HG03565 (cell line): ENCODE measurements at regions not wholly inside any gene's neighbourhood (a gene's known extent, or its start where the extent isn't known, plus 50 kb on each side); places are given as distances from the start of the nearest gene placed in this dataset.
"Not testable (repeated sequence)": the region's sequence is repeated elsewhere in the genome, so short reads cannot be mapped to it uniquely, and the experiment has no call there.

Experiments
- ATAC-seq: cut with Tn5 transposase; IDR thresholded peaks from one replicate; pipeline ENCODE4 v1.9.1; 2021; ENCODE audit warnings: mild to moderate bottlenecking, moderate library complexity; ENCODE audit not compliant: unreplicated experiment

GRCh38 chr2:122255924-122256323 is 500.5 kb downstream of the TSN start:
- no peak for ATAC-seq

- no peak for ATAC-seq
Observed at GRCh38 chr2:122261911-122262310, 506.5 kb downstream of the TSN start.

GRCh38 chr2:122263746-122264145 is 508.3 kb downstream of the TSN start:
- no peak for ATAC-seq

- no peak for ATAC-seq
Observed at GRCh38 chr2:122266636-122267035, 511.2 kb downstream of the TSN start.

- ATAC-seq: no peak
Observed at GRCh38 chr2:122267947-122268346, 512.5 kb downstream of the TSN start.

- ATAC-seq: no peak
Observed at GRCh38 chr2:122273785-122274419, 518.5 kb downstream of the TSN start.

- ATAC-seq: no peak
Observed at GRCh38 chr2:122277956-122278355, 522.5 kb downstream of the TSN start.

GRCh38 chr2:122300758-122301157 is 545.3 kb downstream of the TSN start:
- no peak for ATAC-seq

- ATAC-seq: no peak
Observed at GRCh38 chr2:122307763-122308162, 552.3 kb downstream of the TSN start.

GRCh38 chr2:122315306-122315705 is 559.9 kb downstream of the TSN start:
- no peak for ATAC-seq

- no peak for ATAC-seq
Observed at GRCh38 chr2:122319539-122320132, 564.2 kb downstream of the TSN start.

GRCh38 chr2:122322815-122323214 is 567.4 kb downstream of the TSN start:
- ATAC-seq: no peak

GRCh38 chr2:122323927-122324326 is 568.5 kb downstream of the TSN start:
- no peak for ATAC-seq

- ATAC-seq: no peak
Observed at GRCh38 chr2:122326471-122326870, 571.0 kb downstream of the TSN start.

- no peak for ATAC-seq
Observed at GRCh38 chr2:122328816-122329215, 573.4 kb downstream of the TSN start.

GRCh38 chr2:122329278-122329677 is 573.8 kb downstream of the TSN start:
- no peak for ATAC-seq

- ATAC-seq: no peak
Observed at GRCh38 chr2:122333932-122334331, 578.5 kb downstream of the TSN start.

GRCh38 chr2:122338000-122338399 is 582.5 kb downstream of the TSN start:
- ATAC-seq: no peak

- ATAC-seq: peak; percentile 95
Observed at GRCh38 chr2:122340246-122340645, 584.8 kb downstream of the TSN start.

GRCh38 chr2:122341007-122341406 is 585.6 kb downstream of the TSN start:
- ATAC-seq: peak; percentile 29

GRCh38 chr2:122352151-122352550 is 596.7 kb downstream of the TSN start:
- not testable (repeated sequence) for ATAC-seq

- no peak for ATAC-seq
Observed at GRCh38 chr2:122357998-122358397, 602.5 kb downstream of the TSN start.

- ATAC-seq: no peak
Observed at GRCh38 chr2:122358729-122359128, 603.3 kb downstream of the TSN start.
